MM.1S (cell line): ENCODE measurements at regions not wholly inside any gene's neighbourhood (a gene's known extent, or its start where the extent isn't known, plus 50 kb on each side); places are given as distances from the start of the nearest gene placed in this dataset.

ENCODE experiments used
- CTCF ChIP-seq: fragments of 300-600 bp; sonication (generic); IDR thresholded peaks from 2 replicates; pipeline ENCODE4 v1.5.1; 2016; ENCODE audit warnings: antibody characterized with exemption, low read length, mixed read lengths
- EZH2 ChIP-seq: fragments of 300-600 bp; sonication (generic); optimal IDR thresholded peaks from 2 replicates; pipeline ENCODE3; 2017; ENCODE audit warnings: low read depth, mild to moderate bottlenecking, antibody characterized with exemption, low read length, mixed read lengths

DNA sequence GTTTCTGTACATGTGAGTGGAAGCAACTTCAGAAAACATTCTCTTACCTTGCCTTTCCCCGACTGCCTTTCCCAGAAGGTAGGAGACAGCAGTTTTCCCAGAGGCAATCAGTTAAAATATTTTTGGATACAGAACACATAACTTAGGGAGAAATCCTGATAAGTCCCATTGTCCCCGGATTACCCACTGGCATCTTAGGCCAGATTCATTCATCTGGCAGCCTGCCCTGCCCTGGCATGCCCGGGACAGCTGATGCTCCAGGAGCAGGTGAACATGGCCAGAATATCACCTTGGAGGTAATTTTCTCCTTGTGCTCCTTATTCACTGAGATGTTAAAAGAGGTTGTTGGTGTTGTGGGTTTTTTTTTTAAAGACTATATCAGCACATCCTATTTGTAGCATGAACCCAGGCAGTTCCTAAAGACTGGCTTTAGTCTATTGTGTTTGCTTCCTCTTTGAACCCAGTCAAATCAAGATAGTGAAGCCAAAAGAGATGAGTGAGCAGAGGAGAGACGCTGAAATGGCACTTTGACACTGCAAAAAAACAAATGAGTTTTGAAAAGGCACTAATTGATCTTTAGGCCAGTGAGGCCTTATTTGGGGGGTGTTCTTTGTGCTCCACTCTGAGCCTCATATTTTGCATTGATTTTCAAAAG, 139.6 kb downstream of the PLPP3 start:
- TF ChIP-seq CTCF (no peak), EZH2 (no peak)
